ENCODE measurements at regions not wholly inside any gene's neighbourhood (a gene's known extent, or its start where the extent isn't known, plus 50 kb on each side); places are given as distances from the start of the nearest gene placed in this dataset.

DNA sequence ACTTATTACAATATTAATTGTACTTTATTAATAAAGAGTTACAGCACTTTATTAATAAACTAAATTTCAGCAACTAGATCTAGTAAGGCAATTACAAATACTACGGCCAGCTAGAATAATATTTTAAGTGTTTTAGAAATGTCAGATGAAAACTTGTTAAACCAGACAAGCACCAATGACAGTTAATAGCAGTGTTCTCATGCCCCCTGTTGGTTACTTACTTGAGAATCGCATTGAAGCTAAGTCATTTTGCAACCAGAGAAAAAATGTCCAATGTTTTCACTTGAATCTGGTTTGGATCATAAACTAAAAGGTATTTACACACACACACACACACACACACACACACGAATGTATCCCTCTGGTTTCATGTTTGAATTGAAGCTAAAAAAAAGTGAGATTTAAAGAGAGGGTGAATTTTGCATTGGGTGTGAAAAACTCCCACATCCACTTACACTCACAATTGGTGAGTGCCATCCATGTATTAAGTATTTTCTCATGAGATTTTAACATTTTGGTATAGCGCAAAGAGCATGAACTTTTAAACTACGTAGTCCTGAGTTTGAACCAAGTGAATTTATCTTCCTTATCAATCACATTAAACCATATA is 347.7 kb downstream of the ZBBX start:
- H2AFZ ChIP-seq (ENCODE audit: low read depth), result no peak overlapping the region
- H3K9ac ChIP-seq, result no peak overlapping the region
- H3F3A ChIP-seq (replicated peaks; ENCODE audit: insufficient read depth), result no peaks in the 10 kb centered on the region
- H3K27ac ChIP-seq (ENCODE audit: low read depth in 2 of 2, low read length in 1 of 2), result no peak overlapping the region
- no peaks in the 10 kb centered on the region for H3K4me1 ChIP-seq (ENCODE audit: control insufficient read depth in 1 of 2, insufficient read depth in 2 of 2, low read depth in 1 of 2, low read length in 1 of 2)
- H3K27me3 ChIP-seq (ENCODE audit: insufficient read depth), result no peaks in the 10 kb centered on the region
- no peak overlapping the region for H3K4me2 ChIP-seq
- ChIA-PET POLR2A (no interaction called here), CTCF (interaction anchor here (0.5 to 2.0 kb wide), 13 partner anchors 12 to 1174 kb away, joined by 3 to 19 read pairs (median 3); no protein-coding TSS in a partner anchor)
- 9% methylated on average over 5 of the region's 5 CpGs for WGBS (ENCODE audit: low lambda C conversion rate)
- H4K20me1 ChIP-seq (ENCODE audit: insufficient read depth), result no peaks in the 10 kb centered on the region
- peak; percentile 9 for DNase-seq
- peak overlapping the region in 1 of 2 experiments; percentile 28; a peak in 1 of 4 replicates for H3K4me3 ChIP-seq (ENCODE audit: low read depth in 2 of 2, low read length in 1 of 2)
- no peaks in the 10 kb centered on the region for H3K79me2 ChIP-seq (ENCODE audit: insufficient read depth)
- no peaks in the 10 kb centered on the region for H3K36me3 ChIP-seq (replicated peaks in 1 of 2; ENCODE audit: control insufficient read depth in 1 of 2, insufficient read depth in 2 of 2, low read length in 1 of 2)
- TF ChIP-seq JUND (IDR thresholded peaks at IDR 0.05) (no peak), SMC3 (IDR thresholded peaks at IDR 0.05; ENCODE audit: low read depth, low read length) (peak; percentile 48; the same call in 1 of the 2 replicates), RAD21 (IDR thresholded peaks at IDR 0.05; ENCODE audit: low read length) (peak; percentile 76)
- TF ChIP-seq, protein P1, sequence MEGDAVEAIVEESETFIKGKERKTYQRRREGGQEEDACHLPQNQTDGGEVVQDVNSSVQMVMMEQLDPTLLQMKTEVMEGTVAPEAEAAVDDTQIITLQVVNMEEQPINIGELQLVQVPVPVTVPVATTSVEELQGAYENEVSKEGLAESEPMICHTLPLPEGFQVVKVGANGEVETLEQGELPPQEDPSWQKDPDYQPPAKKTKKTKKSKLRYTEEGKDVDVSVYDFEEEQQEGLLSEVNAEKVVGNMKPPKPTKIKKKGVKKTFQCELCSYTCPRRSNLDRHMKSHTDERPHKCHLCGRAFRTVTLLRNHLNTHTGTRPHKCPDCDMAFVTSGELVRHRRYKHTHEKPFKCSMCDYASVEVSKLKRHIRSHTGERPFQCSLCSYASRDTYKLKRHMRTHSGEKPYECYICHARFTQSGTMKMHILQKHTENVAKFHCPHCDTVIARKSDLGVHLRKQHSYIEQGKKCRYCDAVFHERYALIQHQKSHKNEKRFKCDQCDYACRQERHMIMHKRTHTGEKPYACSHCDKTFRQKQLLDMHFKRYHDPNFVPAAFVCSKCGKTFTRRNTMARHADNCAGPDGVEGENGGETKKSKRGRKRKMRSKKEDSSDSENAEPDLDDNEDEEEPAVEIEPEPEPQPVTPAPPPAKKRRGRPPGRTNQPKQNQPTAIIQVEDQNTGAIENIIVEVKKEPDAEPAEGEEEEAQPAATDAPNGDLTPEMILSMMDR (IDR thresholded peaks at IDR 0.05), result peak; percentile 74
- H3K9me3 ChIP-seq, result no peaks in the 10 kb centered on the region
- no peaks in the 10 kb centered on the region for H3K9me2 ChIP-seq

DNA sequence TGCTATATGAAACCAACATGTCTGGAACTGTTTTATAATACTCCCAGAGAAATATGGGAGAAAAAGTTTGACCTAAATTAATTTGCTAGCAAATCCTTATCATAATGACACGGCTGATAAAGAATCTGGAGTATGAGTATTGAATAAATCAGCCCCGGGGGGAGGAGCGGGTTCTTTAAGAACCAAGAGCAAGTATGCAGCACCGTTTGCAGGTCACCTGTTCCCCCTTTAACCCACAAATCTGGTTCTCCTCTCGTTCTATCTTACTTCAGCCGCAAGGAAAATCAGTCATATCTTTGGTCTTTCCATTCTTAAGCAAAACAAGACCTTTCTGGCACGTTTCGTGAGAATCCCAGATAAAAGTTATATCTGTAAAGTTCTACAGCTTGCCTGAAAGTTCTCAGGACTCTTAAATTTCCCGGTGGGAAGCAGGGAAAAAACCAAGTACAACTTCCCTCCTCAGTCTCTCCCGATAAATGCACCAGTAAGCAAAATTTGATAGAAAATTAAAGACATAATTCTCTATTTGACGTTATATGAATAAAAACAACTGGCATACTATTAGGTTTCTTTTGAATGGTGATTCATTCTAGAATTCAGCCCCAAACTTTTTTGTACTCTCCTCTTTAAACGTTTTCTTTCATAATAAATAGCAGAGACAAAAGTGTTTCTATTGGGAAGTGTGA is 348.6 kb downstream of the ZBBX start:
- POLR2A ChIA-PET, result no interaction called here
- H3K9me2 ChIP-seq, result no peaks in the 10 kb centered on the region
- TF ChIP-seq NRF1 (IDR thresholded peaks at IDR 0.05; ENCODE audit: low read depth, low read length), result no peak
- TF ChIP-seq TCF12 (IDR thresholded peaks at IDR 0.05), result no peak
- TF ChIP-seq, protein P2, sequence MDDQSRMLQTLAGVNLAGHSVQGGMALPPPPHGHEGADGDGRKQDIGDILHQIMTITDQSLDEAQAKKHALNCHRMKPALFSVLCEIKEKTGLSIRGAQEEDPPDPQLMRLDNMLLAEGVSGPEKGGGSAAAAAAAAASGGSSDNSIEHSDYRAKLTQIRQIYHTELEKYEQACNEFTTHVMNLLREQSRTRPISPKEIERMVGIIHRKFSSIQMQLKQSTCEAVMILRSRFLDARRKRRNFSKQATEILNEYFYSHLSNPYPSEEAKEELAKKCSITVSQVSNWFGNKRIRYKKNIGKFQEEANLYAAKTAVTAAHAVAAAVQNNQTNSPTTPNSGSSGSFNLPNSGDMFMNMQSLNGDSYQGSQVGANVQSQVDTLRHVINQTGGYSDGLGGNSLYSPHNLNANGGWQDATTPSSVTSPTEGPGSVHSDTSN (IDR thresholded peaks at IDR 0.05), result no peak
- TF ChIP-seq RCOR1 (IDR thresholded peaks at IDR 0.05; ENCODE audit: low read length), result no peak
- TF ChIP-seq, protein P3, sequence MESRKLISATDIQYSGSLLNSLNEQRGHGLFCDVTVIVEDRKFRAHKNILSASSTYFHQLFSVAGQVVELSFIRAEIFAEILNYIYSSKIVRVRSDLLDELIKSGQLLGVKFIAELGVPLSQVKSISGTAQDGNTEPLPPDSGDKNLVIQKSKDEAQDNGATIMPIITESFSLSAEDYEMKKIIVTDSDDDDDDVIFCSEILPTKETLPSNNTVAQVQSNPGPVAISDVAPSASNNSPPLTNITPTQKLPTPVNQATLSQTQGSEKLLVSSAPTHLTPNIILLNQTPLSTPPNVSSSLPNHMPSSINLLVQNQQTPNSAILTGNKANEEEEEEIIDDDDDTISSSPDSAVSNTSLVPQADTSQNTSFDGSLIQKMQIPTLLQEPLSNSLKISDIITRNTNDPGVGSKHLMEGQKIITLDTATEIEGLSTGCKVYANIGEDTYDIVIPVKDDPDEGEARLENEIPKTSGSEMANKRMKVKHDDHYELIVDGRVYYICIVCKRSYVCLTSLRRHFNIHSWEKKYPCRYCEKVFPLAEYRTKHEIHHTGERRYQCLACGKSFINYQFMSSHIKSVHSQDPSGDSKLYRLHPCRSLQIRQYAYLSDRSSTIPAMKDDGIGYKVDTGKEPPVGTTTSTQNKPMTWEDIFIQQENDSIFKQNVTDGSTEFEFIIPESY (IDR thresholded peaks at IDR 0.05; ENCODE audit: borderline replicate concordance, low read depth), result no peak
- no peak for TF ChIP-seq FOXJ3 (CRISPR knock-in tag; IDR thresholded peaks at IDR 0.05)
- TF ChIP-seq NFIC (IDR thresholded peaks at IDR 0.05; ENCODE audit: borderline replicate concordance), result no peak
- no peak for TF ChIP-seq EZH2phosphoT487 (IDR thresholded peaks at IDR 0.05; ENCODE audit: borderline replicate concordance, low read depth)
- TF ChIP-seq, protein P1 (IDR thresholded peaks at IDR 0.05), result no peak
- no peak for TF ChIP-seq TAF1 (IDR thresholded peaks at IDR 0.05; ENCODE audit: borderline replicate concordance, low read depth, low read length)
- TF ChIP-seq FOSL2 (IDR thresholded peaks at IDR 0.05; ENCODE audit: borderline replicate concordance, low read depth), result no peak
- no peak for TF ChIP-seq RAD21 (IDR thresholded peaks at IDR 0.05; ENCODE audit: low read length)
- no peak for TF ChIP-seq SIN3A (IDR thresholded peaks at IDR 0.05; ENCODE audit: borderline replicate concordance, low read depth, low read length)
- no peak for TF ChIP-seq TEAD4 (IDR thresholded peaks at IDR 0.05; ENCODE audit: borderline replicate concordance, insufficient read depth)
- TF ChIP-seq GATA2 (CRISPR knock-in tag; IDR thresholded peaks at IDR 0.05), result no peak
- TF ChIP-seq, protein P4, sequence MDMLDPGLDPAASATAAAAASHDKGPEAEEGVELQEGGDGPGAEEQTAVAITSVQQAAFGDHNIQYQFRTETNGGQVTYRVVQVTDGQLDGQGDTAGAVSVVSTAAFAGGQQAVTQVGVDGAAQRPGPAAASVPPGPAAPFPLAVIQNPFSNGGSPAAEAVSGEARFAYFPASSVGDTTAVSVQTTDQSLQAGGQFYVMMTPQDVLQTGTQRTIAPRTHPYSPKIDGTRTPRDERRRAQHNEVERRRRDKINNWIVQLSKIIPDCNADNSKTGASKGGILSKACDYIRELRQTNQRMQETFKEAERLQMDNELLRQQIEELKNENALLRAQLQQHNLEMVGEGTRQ (IDR thresholded peaks at IDR 0.05; ENCODE audit: borderline replicate concordance, low read depth, low read length), result no peak

More for the DNA sequence above, 348.6 kb downstream of the ZBBX start:
- Histone ChIP-seq H3K4me3 (ENCODE audit: low read depth in 2 of 2, low read length in 1 of 2) (no peak overlapping the region), H3K36me3 (replicated peaks in 1 of 2; ENCODE audit: control insufficient read depth in 1 of 2, insufficient read depth in 2 of 2, low read length in 1 of 2) (no peaks in the 10 kb centered on the region), H2AFZ (ENCODE audit: low read depth) (no peak overlapping the region), H4K20me1 (ENCODE audit: insufficient read depth) (no peaks in the 10 kb centered on the region), H3K79me2 (ENCODE audit: insufficient read depth) (no peaks in the 10 kb centered on the region), H3K4me1 (ENCODE audit: control insufficient read depth in 1 of 2, insufficient read depth in 2 of 2, low read depth in 1 of 2, low read length in 1 of 2) (no peaks in the 10 kb centered on the region), H3K9ac (no peak overlapping the region), H3F3A (replicated peaks; ENCODE audit: insufficient read depth) (no peaks in the 10 kb centered on the region), H3K4me2 (no peak overlapping the region), H3K27me3 (ENCODE audit: insufficient read depth) (no peaks in the 10 kb centered on the region), H3K9me3 (no peaks in the 10 kb centered on the region), H3K27ac (ENCODE audit: low read depth in 2 of 2, low read length in 1 of 2) (no peak overlapping the region)
- WGBS (ENCODE audit: low lambda C conversion rate), result 12% methylated on average over 12 of the region's 12 CpGs
- no peak for DNase-seq
- CTCF ChIA-PET, result interaction anchor here (1.0 to 2.0 kb wide), 9 partner anchors 11 to 1173 kb away, joined by 3 to 19 read pairs (median 4); no protein-coding TSS in a partner anchor
